H1 (cell line): ENCODE measurements at regions not wholly inside any gene's neighbourhood (a gene's known extent, or its start where the extent isn't known, plus 50 kb on each side); places are given as distances from the start of the nearest gene placed in this dataset.

Experiments used
- CTCF ChIA-PET: fragments of 300-600 bp; sonication (Branson Sonifier 250); formaldehyde crosslinking; loops from one replicate; lab custom pipeline; 2021; ENCODE audit not compliant: partially characterized antibody; lab: Charles Lee
- POLR2A ChIA-PET: fragments of 300-600 bp; sonication (Branson Sonifier 250); formaldehyde crosslinking; loops from one replicate; lab custom pipeline; 2021; ENCODE audit warnings: inconsistent platforms; ENCODE audit not compliant: partially characterized antibody; lab: Charles Lee
- DNase-seq, 2 experiments: peaks; one replicate each; pipeline versions ENCODE4 v3.0.0 to v3.0.0-alpha.2; 2010 to 2022; ENCODE audit warnings: low spot score in 2 of 2, low read depth in 1 of 2, mixed read lengths in 1 of 2
- FAIRE-seq: peaks from 2 replicates; lab custom pipeline; 2011; peaks lifted over from hg19 to GRCh38; lab: Jason Lieb, UNC
- H2AFZ ChIP-seq: 2 replicates; pipeline ENCODE4 v1.8.1; 2012; ENCODE audit warnings: low read length, inconsistent platforms
- H2AK5ac ChIP-seq: 2 replicates; pipeline ENCODE4 v1.6.1; 2013; ENCODE audit warnings: low read depth, low read length
- H2BK120ac ChIP-seq: replicated peaks from 2 replicates; pipeline ENCODE3; 2013; ENCODE audit warnings: low read depth, low read length, inconsistent platforms
- H2BK12ac ChIP-seq: 2 replicates; pipeline ENCODE4 v1.6.1; 2013; ENCODE audit warnings: low read depth, low read length
- H2BK15ac ChIP-seq: 2 replicates; pipeline ENCODE4 v1.6.1; 2013; ENCODE audit warnings: low read length
- H2BK20ac ChIP-seq: 2 replicates; pipeline ENCODE4 v1.6.1; 2013; ENCODE audit warnings: low read length
- H2BK5ac ChIP-seq: 2 replicates; pipeline ENCODE4 v1.6.1; 2013; ENCODE audit warnings: low read depth, low read length
- H3K14ac ChIP-seq: 2 replicates; pipeline ENCODE4 v1.6.1; 2013; ENCODE audit warnings: inconsistent platforms; ENCODE audit not compliant: insufficient read length
- H3K18ac ChIP-seq: 2 replicates; pipeline ENCODE4 v1.6.1; 2013; ENCODE audit warnings: low read length; ENCODE audit errors: extremely low read depth
- H3K23ac ChIP-seq: 2 replicates; pipeline ENCODE4 v1.6.1; 2013; ENCODE audit warnings: inconsistent platforms; ENCODE audit not compliant: insufficient read length
- H3K23me2 ChIP-seq: 2 replicates; pipeline ENCODE4 v1.6.1; 2013; ENCODE audit warnings: low read depth, low read length
- H3K27ac ChIP-seq: 2 replicates; pipeline ENCODE4 v1.6.1; 2011; ENCODE audit warnings: low read depth, low read length, inconsistent platforms
- H3K27me3 ChIP-seq, 4 experiments: replicated peaks in 1 of 4; 1 replicate in 1 of 4; 2 replicates in 3 of 4; pipeline versions ENCODE4 v1.6.1 to v1.8.1; 2011 to 2013; ENCODE audit warnings: low read length in 3 of 4, mild to moderate bottlenecking in 3 of 4, inconsistent platforms in 2 of 4, mixed read lengths in 2 of 4, moderate library complexity in 1 of 4; ENCODE audit not compliant: control insufficient read depth in 3 of 4, insufficient read depth in 3 of 4; ENCODE audit errors: extremely low read depth in 1 of 4
- H3K36me3 ChIP-seq, 4 experiments: 2 replicates each; pipeline versions ENCODE4 v1.6.1 to v1.8.1; 2011 to 2013; ENCODE audit warnings: mild to moderate bottlenecking in 4 of 4, low read length in 3 of 4, moderate library complexity in 2 of 4, control low read depth in 1 of 4, inconsistent platforms in 1 of 4; ENCODE audit not compliant: insufficient read depth in 4 of 4, control insufficient read depth in 2 of 4
- H3K4ac ChIP-seq: replicated peaks from 2 replicates; pipeline ENCODE3; 2013; ENCODE audit warnings: low read length, low read depth, mixed read lengths, inconsistent platforms; ENCODE audit not compliant: insufficient read length
- H3K4me1 ChIP-seq, 4 experiments: replicated peaks in 1 of 4; 1 replicate in 1 of 4; 2 replicates in 3 of 4; pipeline versions ENCODE4 v1.6.1 to v1.8.1; 2011 to 2013; ENCODE audit warnings: low read length in 3 of 4, inconsistent platforms in 2 of 4, mixed read lengths in 1 of 4; ENCODE audit not compliant: insufficient read depth in 4 of 4, control insufficient read depth in 3 of 4
- H3K4me2 ChIP-seq, 2 experiments: 2 replicates each; pipeline versions ENCODE4 v1.6.1 to v1.8.1; 2011 to 2013; ENCODE audit warnings: low read depth in 2 of 2, low read length in 2 of 2, control low read depth in 1 of 2, inconsistent platforms in 1 of 2, mild to moderate bottlenecking in 1 of 2; ENCODE audit not compliant: insufficient read depth in 1 of 2
- H3K4me3 ChIP-seq, 4 experiments: fragments of 200-600, 300-600 bp in 1 of 4; sonication (generic), shearing (Covaris generic), sonication (Bioruptor Twin) in 1 of 4; 2 replicates each; pipeline versions ENCODE4 v1.5.1 to v1.8.1; 2011 to 2016; ENCODE audit warnings: low read length in 4 of 4, low read depth in 3 of 4, control low read depth in 2 of 4, inconsistent platforms in 2 of 4, mild to moderate bottlenecking in 2 of 4, mixed read lengths in 1 of 4, moderate library complexity in 1 of 4; ENCODE audit not compliant: insufficient read depth in 2 of 4; ENCODE audit errors: extremely low read depth in 1 of 4
- H3K56ac ChIP-seq: replicated peaks from 2 replicates; pipeline ENCODE3; 2013; ENCODE audit warnings: low read depth, mild to moderate bottlenecking, mixed read lengths, low read length, inconsistent platforms; ENCODE audit not compliant: insufficient read length
- H3K79me1 ChIP-seq: 2 replicates; pipeline ENCODE4 v1.6.1; 2013; ENCODE audit warnings: low read depth, low read length, control low read depth
- H3K79me2 ChIP-seq, 2 experiments: 2 replicates each; pipeline versions ENCODE4 v1.6.1 to v1.8.1; 2012 to 2013; ENCODE audit warnings: low read length in 2 of 2, mild to moderate bottlenecking in 2 of 2, inconsistent platforms in 1 of 2; ENCODE audit not compliant: insufficient read depth in 2 of 2, control insufficient read depth in 1 of 2
- H3K9ac ChIP-seq, 4 experiments: replicated peaks in 1 of 4; 1 replicate in 1 of 4; 2 replicates in 3 of 4; pipeline versions ENCODE4 v1.6.1 to v1.8.1; 2011 to 2013; ENCODE audit warnings: low read depth in 3 of 4, low read length in 3 of 4, control low read depth in 2 of 4, mild to moderate bottlenecking in 2 of 4, moderate library complexity in 2 of 4, inconsistent platforms in 1 of 4; ENCODE audit errors: extremely low read depth in 1 of 4
- H3K9me3 ChIP-seq, 2 experiments: 2 replicates each; pipeline versions ENCODE4 v1.6.1 to v1.8.1; 2012 to 2013; ENCODE audit warnings: mild to moderate bottlenecking in 2 of 2, moderate library complexity in 2 of 2, control low read depth in 1 of 2, inconsistent platforms in 1 of 2, low read depth in 1 of 2, low read length in 1 of 2, mixed read lengths in 1 of 2; ENCODE audit not compliant: insufficient read depth in 2 of 2
- H4K20me1 ChIP-seq, 2 experiments: replicated peaks in 1 of 2; 2 replicates each; pipeline versions ENCODE3 to v1.8.1; 2011 to 2013; ENCODE audit warnings: inconsistent platforms in 2 of 2, low read length in 2 of 2, mild to moderate bottlenecking in 1 of 2; ENCODE audit not compliant: insufficient read depth in 2 of 2, control insufficient read depth in 1 of 2
- H4K5ac ChIP-seq: 2 replicates; pipeline ENCODE4 v1.6.1; 2013; ENCODE audit warnings: low read length, low read depth, mixed read lengths, inconsistent platforms; ENCODE audit not compliant: insufficient read length
- H4K8ac ChIP-seq: 2 replicates; pipeline ENCODE4 v1.8.0; 2013; ENCODE audit warnings: mild to moderate bottlenecking, moderate library complexity, low read length, inconsistent platforms; ENCODE audit not compliant: insufficient read depth; ENCODE audit errors: extremely low read depth
- H4K91ac ChIP-seq: replicated peaks from 2 replicates; pipeline ENCODE3; 2013; ENCODE audit warnings: low read length, mixed read lengths, inconsistent platforms; ENCODE audit not compliant: insufficient read length
- CHD1 ChIP-seq: IDR thresholded peaks from 2 replicates; pipeline ENCODE4 v1.6.1; 2012; ENCODE audit warnings: low read depth, low read length, improper control_type of control experiment
- CTBP2 ChIP-seq: IDR thresholded peaks from 2 replicates; pipeline ENCODE4 v1.7.0; 2011; ENCODE audit warnings: borderline replicate concordance, mild to moderate bottlenecking, moderate library complexity, mixed read lengths, low read length; ENCODE audit not compliant: insufficient read depth, insufficient read length
- GABPA ChIP-seq: IDR thresholded peaks from 2 replicates; pipeline ENCODE4 v1.6.1; 2011; ENCODE audit warnings: mild to moderate bottlenecking, low read length, moderate library complexity, borderline replicate concordance; ENCODE audit not compliant: insufficient read depth
- KDM5A ChIP-seq: fragments of 200-600 bp; IDR thresholded peaks from 2 replicates; pipeline ENCODE4 v1.7.1; 2012; ENCODE audit warnings: mild to moderate bottlenecking, low read length, inconsistent platforms, mixed read lengths
- NANOG ChIP-seq: IDR thresholded peaks from 2 replicates; pipeline ENCODE4 v1.6.1; 2011; ENCODE audit warnings: low read length, low read depth, mild to moderate bottlenecking, inconsistent platforms; ENCODE audit not compliant: insufficient read depth, poor library complexity, severe bottlenecking
- SRF ChIP-seq: IDR thresholded peaks from 2 replicates; pipeline ENCODE4 v1.6.1; 2011; ENCODE audit warnings: mild to moderate bottlenecking, low read depth, low read length, moderate library complexity
- TEAD4 ChIP-seq: IDR thresholded peaks from 2 replicates; pipeline ENCODE4 v1.6.1; 2012; ENCODE audit warnings: low read depth, low read length, inconsistent platforms, mixed read lengths
- YY1 ChIP-seq: IDR thresholded peaks from 2 replicates; pipeline ENCODE4 v1.6.1; 2011; ENCODE audit warnings: low read depth, mild to moderate bottlenecking, low read length
- WGBS, 2 experiments: shearing (Covaris generic) in 1 of 2; methylation state at CpG; one replicate each; pipeline versions ENCODE4 v1.1.6 to v1.1.7; 2013 to 2015; ENCODE audit warnings: low lambda C conversion rate in 2 of 2, mixed read lengths in 2 of 2, inconsistent platforms in 1 of 2, low coverage in 1 of 2, missing lambda C conversion rate in 1 of 2; ENCODE audit not compliant: insufficient replicate concordance in 2 of 2, insufficient coverage in 1 of 2, insufficient read length in 1 of 2; ENCODE audit errors: extremely low coverage in 1 of 2, missing lambda C conversion rate in 1 of 2; 5-methylcytosine and 5-hydroxymethylcytosine counted together
- TF ChIP-seq, protein P1 (sequence below): IDR thresholded peaks from 2 replicates; pipeline ENCODE4 v1.6.1; 2012; ENCODE audit warnings: inconsistent platforms
- TF ChIP-seq, protein P2 (sequence below): IDR thresholded peaks from 2 replicates; pipeline ENCODE4 v1.6.1; 2011; ENCODE audit warnings: low read length, improper control_type of control experiment

DNA sequence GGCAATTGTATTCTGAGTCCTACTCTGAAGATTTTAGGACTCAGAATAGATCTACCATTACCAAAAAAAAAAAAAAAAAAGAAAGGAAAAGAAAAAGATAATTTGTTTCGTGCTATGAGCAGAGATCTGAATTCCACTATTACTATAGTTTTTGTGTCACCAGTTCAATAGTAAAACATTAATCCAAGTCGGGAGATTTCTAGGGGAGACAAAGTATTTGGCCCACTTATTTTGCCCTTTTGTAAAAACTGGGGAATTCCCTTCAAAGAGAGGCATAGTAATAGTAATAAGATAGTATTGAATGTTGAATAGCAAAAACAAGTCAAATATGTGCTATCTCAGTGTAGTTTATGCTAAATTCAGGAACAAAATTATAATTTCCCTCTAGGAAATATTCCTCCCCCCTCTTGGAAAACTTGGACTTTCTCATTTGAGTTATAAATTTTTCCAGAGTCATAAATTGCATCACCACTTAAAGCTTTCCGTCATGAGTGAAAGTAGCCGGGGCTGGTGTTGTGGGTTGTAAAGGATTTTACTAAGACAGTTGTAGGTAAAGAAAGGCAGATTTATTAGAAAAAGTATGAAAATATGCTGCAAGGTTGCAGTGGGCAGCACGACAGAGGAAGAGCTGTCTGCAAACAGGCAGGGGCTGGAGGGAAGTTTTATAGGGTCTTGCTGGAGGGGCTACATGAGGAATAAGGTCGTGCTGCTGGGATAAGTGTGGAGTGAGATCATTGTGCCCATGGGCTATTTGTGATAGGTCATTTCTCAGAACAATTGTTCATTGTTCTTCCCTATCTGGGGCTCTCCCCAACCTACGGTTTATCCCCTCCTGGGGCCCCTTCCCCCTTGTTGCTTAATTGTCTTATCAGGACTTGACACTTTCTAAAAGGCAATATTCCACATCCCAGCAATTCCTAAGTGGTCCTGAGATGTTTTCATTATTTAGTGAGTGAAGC lies 1009.9 kb downstream of the PLA2G4A start:
- Histone ChIP-seq H3K4me2 (no peak overlapping the region), H2AK5ac (no peak overlapping the region), H3K23me2 (no peaks in the 10 kb centered on the region), H3K27me3 (no peaks in the 10 kb centered on the region), H4K20me1 (no peaks in the 10 kb centered on the region), H2BK120ac (no peak overlapping the region), H2AFZ (no peak overlapping the region), H3K56ac (no peak overlapping the region), H3K4me3 (no peak overlapping the region), H2BK5ac (no peak overlapping the region), H3K79me1 (no peaks in the 10 kb centered on the region), H4K5ac (no peak overlapping the region), H3K9ac (no peak overlapping the region), H2BK15ac (no peak overlapping the region), H3K27ac (no peak overlapping the region), H4K8ac (no peak overlapping the region), H2BK20ac (no peak overlapping the region), H3K14ac (no peak overlapping the region), H3K9me3 (peaks cover 8 to 11% of the 10 kb centered on the region in 2 experiments), H3K23ac (no peak overlapping the region), H3K79me2 (no peaks in the 10 kb centered on the region), H3K4me1 (no peaks in the 10 kb centered on the region), H3K36me3 (no peaks in the 10 kb centered on the region; a peak in 1 of 8 replicates), H2BK12ac (no peak overlapping the region), H3K18ac (no peak overlapping the region), H4K91ac (no peak overlapping the region), H3K4ac (no peak overlapping the region)
- FAIRE-seq (no peak), DNase-seq (no peak)
- ChIA-PET CTCF (interaction anchor here (0.6 kb wide), 1 partner anchor 1436 kb away, joined by 3 read pairs; no protein-coding TSS in a partner anchor), POLR2A (no interaction called here)
- 90% methylated on average over 7 of the region's 7 CpGs; no CpG with 5 or more reads in 1 of the 2 experiments for WGBS, 2 experiments
- TF ChIP-seq CTBP2 (no peak), KDM5A (no peak), TEAD4 (no peak), SRF (no peak), CHD1 (no peak), GABPA (no peak), YY1 (no peak), NANOG (no peak)
- TF ChIP-seq, protein P1, sequence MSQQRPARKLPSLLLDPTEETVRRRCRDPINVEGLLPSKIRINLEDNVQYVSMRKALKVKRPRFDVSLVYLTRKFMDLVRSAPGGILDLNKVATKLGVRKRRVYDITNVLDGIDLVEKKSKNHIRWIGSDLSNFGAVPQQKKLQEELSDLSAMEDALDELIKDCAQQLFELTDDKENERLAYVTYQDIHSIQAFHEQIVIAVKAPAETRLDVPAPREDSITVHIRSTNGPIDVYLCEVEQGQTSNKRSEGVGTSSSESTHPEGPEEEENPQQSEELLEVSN: no peak
- TF ChIP-seq, protein P2, sequence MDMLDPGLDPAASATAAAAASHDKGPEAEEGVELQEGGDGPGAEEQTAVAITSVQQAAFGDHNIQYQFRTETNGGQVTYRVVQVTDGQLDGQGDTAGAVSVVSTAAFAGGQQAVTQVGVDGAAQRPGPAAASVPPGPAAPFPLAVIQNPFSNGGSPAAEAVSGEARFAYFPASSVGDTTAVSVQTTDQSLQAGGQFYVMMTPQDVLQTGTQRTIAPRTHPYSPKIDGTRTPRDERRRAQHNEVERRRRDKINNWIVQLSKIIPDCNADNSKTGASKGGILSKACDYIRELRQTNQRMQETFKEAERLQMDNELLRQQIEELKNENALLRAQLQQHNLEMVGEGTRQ: no peak
